Right lobe of liver (tissue), 6 donors: ENCODE measurements at regions not wholly inside any gene's neighbourhood (a gene's known extent, or its start where the extent isn't known, plus 50 kb on each side); places are given as distances from the start of the nearest gene placed in this dataset.
"Not testable (repeated sequence)": the region's sequence is repeated elsewhere in the genome, so short reads cannot be mapped to it uniquely, and the experiment has no call there.

ENCODE experiments used
- ATAC-seq, 4 donors: fragments of 200-7000 bp; cut with Tn5 transposase; one replicate each; pipeline ENCODE4 v1.9.1; 2020; ENCODE audit warnings: mild to moderate bottlenecking in 4 of 4, moderate library complexity in 4 of 4
- DNase-seq, 3 donors: peaks; one replicate each; pipeline ENCODE4 v3.0.0-alpha.2; 2020
- H3K27ac ChIP-seq, 3 donors: fragments of 200-600 bp; one replicate each; pipeline ENCODE4 v1.8.0; 2022
- H3K27me3 ChIP-seq, 2 donors: fragments of 200-600 bp; one replicate each; pipeline ENCODE4 v1.8.0; 2022
- H3K36me3 ChIP-seq, 4 donors: fragments of 200-600 bp; sonication (generic) in 1 of 4; one replicate each; pipeline versions ENCODE4 v1.5.1 to v1.8.0; 2017 to 2022; ENCODE audit warnings: control low read depth in 1 of 4
- H3K4me1 ChIP-seq, 4 donors: fragments of 200-600 bp; sonication (generic) in 1 of 4; one replicate each; pipeline versions ENCODE4 v1.5.1 to v1.8.0; 2017 to 2022; ENCODE audit warnings: control low read depth in 1 of 4
- H3K4me3 ChIP-seq, 3 donors: fragments of 200-600 bp; one replicate each; pipeline ENCODE4 v1.8.0; 2022
- H3K9me3 ChIP-seq, 4 donors: fragments of 200-600 bp; sonication (generic) in 1 of 4; one replicate each; pipeline versions ENCODE4 v1.5.1 to v1.8.0; 2017 to 2022; ENCODE audit warnings: control low read depth in 1 of 4
- CTCF ChIP-seq, 4 donors: fragments of 200-600 bp in 3 of 4; fragments of 450-650 bp in 1 of 4; IDR thresholded peaks; one replicate each; pipeline versions ENCODE4 v1.5.1 to v1.8.0; 2016 to 2022; ENCODE audit warnings: antibody characterized with exemption in 4 of 4, mild to moderate bottlenecking in 2 of 4
- POLR2A ChIP-seq: fragments of 450-650 bp; IDR thresholded peaks from one replicate; pipeline ENCODE4 v1.6.1; 2017; ENCODE audit warnings: antibody characterized with exemption, mild to moderate bottlenecking
- WGBS: methylation state at CpG from one replicate; pipeline ENCODE4 v1.1.6; 2018; ENCODE audit warnings: low coverage, low lambda C conversion rate; ENCODE audit not compliant: insufficient coverage; ENCODE audit errors: missing lambda C conversion rate; 5-methylcytosine and 5-hydroxymethylcytosine counted together
- intact Hi-C, 2 donors: fragments of 100-400 bp; cut with DNase I; formaldehyde crosslinking; loops; one replicate each; pipeline versions ENCODE4 v1.11.2 to v1.14.1; 2022
- donor health status: DM: no; HTN: yes; CAD: no.
- donor health status: DM: no; HTN: no; CAD: no.
- donor health status: DM: no; HTN: no; CAD: no.
- donor health status: DM: no; HTN: yes; CAD: no.
- donor health status: DM: no; HTN: yes; CAD: no.

- Histone ChIP-seq H3K4me3 (no peak overlapping the region), H3K27me3 (no peaks in the 10 kb centered on the region), H3K27ac (no peak overlapping the region), H3K4me1 (no peaks in the 10 kb centered on the region), H3K36me3 (no peaks in the 10 kb centered on the region), H3K9me3 (no peaks in the 10 kb centered on the region)
- intact Hi-C loops = no loop called here
- DNase-seq (no peak), ATAC-seq (no peak)
- WGBS = 48% methylated on average over 4 of the region's 4 CpGs
- TF ChIP-seq CTCF (IDR thresholded peaks at IDR 0.05) (no peak), POLR2A (no peak)
Observed at GRCh38 chr14:43729143-43729542, 777.9 kb downstream of the FSCB start.

- DNase-seq = no peak
- Histone ChIP-seq H3K4me3 (no peak overlapping the region), H3K27ac (no peak overlapping the region), H3K9me3 (no peaks in the 10 kb centered on the region), H3K27me3 (no peaks in the 10 kb centered on the region), H3K4me1 (no peaks in the 10 kb centered on the region), H3K36me3 (no peaks in the 10 kb centered on the region)
- TF ChIP-seq CTCF (IDR thresholded peaks at IDR 0.05) (no peak), POLR2A (no peak)
- ATAC-seq = no peak
- intact Hi-C loops = no loop called here
Observed at GRCh38 chr14:43706900-43707299, 800.2 kb downstream of the FSCB start.

- DNase-seq, intact Hi-C loops: not testable (repeated sequence)
Observed at GRCh38 chr14:43698561-43699284, 808.4 kb downstream of the FSCB start.

GRCh38 chr14:43697003-43697402, 810.1 kb downstream of the FSCB start:
- H3K27me3 ChIP-seq = no peaks in the 10 kb centered on the region
- 82% methylated on average over 1 of the region's 1 CpG for WGBS
- no peaks in the 10 kb centered on the region for H3K9me3 ChIP-seq
- DNase-seq = no peak
- no peak overlapping the region for H3K27ac ChIP-seq
- no peak for ATAC-seq
- H3K36me3 ChIP-seq = no peaks in the 10 kb centered on the region
- intact Hi-C loops = no loop called here
- TF ChIP-seq CTCF (IDR thresholded peaks at IDR 0.05) (no peak), POLR2A (no peak)
- no peak overlapping the region for H3K4me3 ChIP-seq
- no peaks in the 10 kb centered on the region for H3K4me1 ChIP-seq

More at GRCh38 chr14:43698561-43699284, 808.4 kb downstream of the FSCB start:
- not testable (repeated sequence) for H3K36me3 ChIP-seq, H3K4me1 ChIP-seq, H3K9me3 ChIP-seq, H3K27me3 ChIP-seq, ATAC-seq, H3K27ac ChIP-seq, H3K4me3 ChIP-seq
- 97% methylated on average over 5 of the region's 20 CpGs for WGBS

GRCh38 chr14:43692706-43693105, 814.4 kb downstream of the FSCB start:
- no peak overlapping the region for H3K4me3 ChIP-seq
- 62% methylated on average over 1 of the region's 1 CpG for WGBS

More at GRCh38 chr14:43692706-43693105, 814.4 kb downstream of the FSCB start:
- Histone ChIP-seq H3K27ac (no peak overlapping the region), H3K36me3 (no peaks in the 10 kb centered on the region), H3K4me1 (no peaks in the 10 kb centered on the region), H3K9me3 (no peaks in the 10 kb centered on the region), H3K27me3 (no peaks in the 10 kb centered on the region)
- TF ChIP-seq POLR2A (no peak), CTCF (IDR thresholded peaks at IDR 0.05) (no peak)
- ATAC-seq = no peak
- intact Hi-C loops = no loop called here
- no peak for DNase-seq
